ENCODE measurements at regions not wholly inside any gene's neighbourhood (a gene's known extent, or its start where the extent isn't known, plus 50 kb on each side); places are given as distances from the start of the nearest gene placed in this dataset.

GRCh38 chr3:64392001-64392400 is 166.7 kb upstream of the PRICKLE2 start:
- H3K9me3 ChIP-seq (ENCODE audit: control insufficient read depth, low read length) = no peaks in the 10 kb centered on the region
- H3K27me3 ChIP-seq (ENCODE audit: control insufficient read depth, insufficient read depth, low read length) = no peaks in the 10 kb centered on the region
- H3K4me2 ChIP-seq (ENCODE audit: low read length) = no peak overlapping the region
- no peak overlapping the region for H3K27ac ChIP-seq
- no peak overlapping the region for H3K4me3 ChIP-seq (ENCODE audit: low read depth, low read length)
- no peaks in the 10 kb centered on the region for H3K4me1 ChIP-seq
- no peak for TF ChIP-seq CTCF (IDR thresholded peaks at IDR 0.05)
- no peaks in the 10 kb centered on the region for H3K79me2 ChIP-seq
- no peaks in the 10 kb centered on the region for H3K36me3 ChIP-seq (ENCODE audit: control insufficient read depth, insufficient read depth, low read length)
- H3K9ac ChIP-seq = no peak overlapping the region
- H2AFZ ChIP-seq = no peak overlapping the region

GRCh38 chr3:64390893-64391292 is 165.6 kb upstream of the PRICKLE2 start:
- no peak for TF ChIP-seq CTCF (IDR thresholded peaks at IDR 0.05)
- H3K36me3 ChIP-seq (ENCODE audit: control insufficient read depth, insufficient read depth, low read length) = no peaks in the 10 kb centered on the region
- no peak overlapping the region for H3K4me3 ChIP-seq (ENCODE audit: low read depth, low read length)
- H3K4me2 ChIP-seq (ENCODE audit: low read length) = no peak overlapping the region
- no peak overlapping the region for H3K27ac ChIP-seq
- no peaks in the 10 kb centered on the region for H3K9me3 ChIP-seq (ENCODE audit: control insufficient read depth, low read length)
- H3K4me1 ChIP-seq = no peaks in the 10 kb centered on the region
- no peak overlapping the region for H2AFZ ChIP-seq
- no peak overlapping the region for H3K9ac ChIP-seq
- no peaks in the 10 kb centered on the region for H3K27me3 ChIP-seq (ENCODE audit: control insufficient read depth, insufficient read depth, low read length)
- no peaks in the 10 kb centered on the region for H3K79me2 ChIP-seq

- H3K9ac ChIP-seq = no peak overlapping the region
- no peak overlapping the region for H2AFZ ChIP-seq
- H3K27me3 ChIP-seq (ENCODE audit: control insufficient read depth, insufficient read depth, low read length) = no peaks in the 10 kb centered on the region
- no peak overlapping the region for H3K4me2 ChIP-seq (ENCODE audit: low read length)
- no peak overlapping the region for H3K27ac ChIP-seq
- no peaks in the 10 kb centered on the region for H3K9me3 ChIP-seq (ENCODE audit: control insufficient read depth, low read length)
- no peak overlapping the region for H3K4me3 ChIP-seq (ENCODE audit: low read depth, low read length)
- no peaks in the 10 kb centered on the region for H3K79me2 ChIP-seq
- no peak for TF ChIP-seq CTCF (IDR thresholded peaks at IDR 0.05)
- H3K36me3 ChIP-seq (ENCODE audit: control insufficient read depth, insufficient read depth, low read length) = no peaks in the 10 kb centered on the region
- H3K4me1 ChIP-seq = no peaks in the 10 kb centered on the region
Measured at GRCh38 chr3:64388886-64389285, 163.6 kb upstream of the PRICKLE2 start.

- H3K9me3 ChIP-seq (ENCODE audit: control insufficient read depth, low read length) = no peaks in the 10 kb centered on the region
- H3K4me2 ChIP-seq (ENCODE audit: low read length) = no peak overlapping the region
- no peak overlapping the region for H3K27ac ChIP-seq
- H3K36me3 ChIP-seq (ENCODE audit: control insufficient read depth, insufficient read depth, low read length) = no peaks in the 10 kb centered on the region
- no peaks in the 10 kb centered on the region for H3K79me2 ChIP-seq
- H3K4me3 ChIP-seq (ENCODE audit: low read depth, low read length) = no peak overlapping the region
- H3K27me3 ChIP-seq (ENCODE audit: control insufficient read depth, insufficient read depth, low read length) = no peaks in the 10 kb centered on the region
- H3K4me1 ChIP-seq = no peaks in the 10 kb centered on the region
- H2AFZ ChIP-seq = no peak overlapping the region
- no peak for TF ChIP-seq CTCF (IDR thresholded peaks at IDR 0.05)
- H3K9ac ChIP-seq = no peak overlapping the region
Measured at GRCh38 chr3:64387688-64388087, 162.4 kb upstream of the PRICKLE2 start.

GRCh38 chr3:64385277-64385676 is 160.0 kb upstream of the PRICKLE2 start:
- Histone ChIP-seq H3K9ac (no peak overlapping the region), H3K27me3 (ENCODE audit: control insufficient read depth, insufficient read depth, low read length) (no peaks in the 10 kb centered on the region), H3K4me1 (no peaks in the 10 kb centered on the region)

More at GRCh38 chr3:64385277-64385676, 160.0 kb upstream of the PRICKLE2 start:
- H3K36me3 ChIP-seq (ENCODE audit: control insufficient read depth, insufficient read depth, low read length) = no peaks in the 10 kb centered on the region
- H2AFZ ChIP-seq = no peak overlapping the region
- H3K4me2 ChIP-seq (ENCODE audit: low read length) = no peak overlapping the region
- H3K9me3 ChIP-seq (ENCODE audit: control insufficient read depth, low read length) = no peaks in the 10 kb centered on the region
- no peak overlapping the region for H3K27ac ChIP-seq
- no peak for TF ChIP-seq CTCF (IDR thresholded peaks at IDR 0.05)
- no peaks in the 10 kb centered on the region for H3K79me2 ChIP-seq
- H3K4me3 ChIP-seq (ENCODE audit: low read depth, low read length) = no peak overlapping the region
